Endothelial cell of umbilical vein (primary cell): ENCODE measurements at regions not wholly inside any gene's neighbourhood (a gene's known extent, or its start where the extent isn't known, plus 50 kb on each side); places are given as distances from the start of the nearest gene placed in this dataset.

Experiments
- BruUV-seq: library from RNA; stranded (reverse); fragments of 400-500 nt; replicated peaks from 2 replicates; lab custom pipeline; 2021; lab: Mats Ljungman, UMichigan
- CTCF ChIA-PET: fragments of 300-600, 350-600 bp; sonication (Branson Sonifier 250); formaldehyde crosslinking; loops from one replicate; lab custom pipeline; 2021; ENCODE audit warnings: antibody characterized with exemption, inconsistent platforms; lab: Charles Lee
- POLR2A ChIA-PET: fragments of 300-600, 350-600 bp; sonication (Branson Sonifier 250); formaldehyde crosslinking; loops from one replicate; lab custom pipeline; 2021; ENCODE audit warnings: antibody characterized with exemption, inconsistent platforms; lab: Charles Lee
- DNase-seq: peaks from one replicate; pipeline ENCODE4 v3.0.0-alpha.2; 2011; ENCODE audit warnings: low read depth, low spot score
- FAIRE-seq: peaks from 2 replicates; lab custom pipeline; 2011; peaks lifted over from hg19 to GRCh38; lab: Jason Lieb, UNC
- H2AFZ ChIP-seq: 2 replicates; pipeline ENCODE4 v1.6.0; 2012; ENCODE audit warnings: low read depth, low read length, control low read depth, inconsistent platforms
- H3K27ac ChIP-seq: 2 replicates; pipeline ENCODE4 v1.5.1; 2011; ENCODE audit warnings: low read depth, mild to moderate bottlenecking, control low read depth, low read length, moderate library complexity; ENCODE audit not compliant: insufficient read depth
- H3K27me3 ChIP-seq, 2 experiments: 2 replicates each; pipeline versions ENCODE4 v1.6.0 to v1.6.1; 2011; ENCODE audit warnings: low read length in 2 of 2, mixed read lengths in 1 of 2; ENCODE audit not compliant: control insufficient read depth in 2 of 2, insufficient read depth in 2 of 2
- H3K36me3 ChIP-seq, 2 experiments: 2 replicates in 1 of 2; 3 replicates in 1 of 2; pipeline ENCODE4 v1.5.1; 2011; ENCODE audit warnings: low read length in 2 of 2, mild to moderate bottlenecking in 1 of 2, moderate library complexity in 1 of 2; ENCODE audit not compliant: control insufficient read depth in 2 of 2, insufficient read depth in 2 of 2; ENCODE audit errors: extremely low read depth in 1 of 2
- H3K4me1 ChIP-seq: 3 replicates; pipeline ENCODE4 v1.5.1; 2011; ENCODE audit warnings: mild to moderate bottlenecking, low read length; ENCODE audit not compliant: control insufficient read depth, insufficient read depth; ENCODE audit errors: extremely low read depth
- H3K4me2 ChIP-seq: 2 replicates; pipeline ENCODE4 v1.6.1; 2011; ENCODE audit warnings: low read length, control low read depth, mixed read lengths; ENCODE audit not compliant: insufficient read depth
- H3K4me3 ChIP-seq, 3 experiments: fragments of 200-600 bp in 1 of 3; sonication (generic), shearing (Covaris generic) in 1 of 3; replicated peaks in 1 of 3; 2 replicates each; pipeline ENCODE4 v1.5.1; 2011 to 2016; ENCODE audit warnings: control low read depth in 3 of 3, low read length in 3 of 3, mild to moderate bottlenecking in 2 of 3, inconsistent platforms in 1 of 3, low read depth in 1 of 3, moderate library complexity in 1 of 3; ENCODE audit not compliant: insufficient read depth in 1 of 3
- H3K79me2 ChIP-seq: 2 replicates; pipeline ENCODE4 v1.6.0; 2012; ENCODE audit warnings: low read length, inconsistent platforms; ENCODE audit not compliant: control insufficient read depth, insufficient read depth
- H3K9ac ChIP-seq: replicated peaks from 2 replicates; pipeline ENCODE3; 2011; ENCODE audit warnings: low read length, control low read depth; ENCODE audit not compliant: insufficient read depth; ENCODE audit errors: extremely low read depth
- H3K9me1 ChIP-seq: replicated peaks from 3 replicates; pipeline ENCODE4 v1.6.0; 2011; ENCODE audit warnings: mild to moderate bottlenecking, low read length; ENCODE audit not compliant: control insufficient read depth, insufficient read depth; ENCODE audit errors: extremely low read depth
- H3K9me3 ChIP-seq: replicated peaks from 2 replicates; pipeline ENCODE4 v1.5.1; 2012; ENCODE audit warnings: low read length, inconsistent platforms; ENCODE audit not compliant: control insufficient read depth, insufficient read depth
- H4K20me1 ChIP-seq: replicated peaks from 2 replicates; pipeline ENCODE3; 2011; ENCODE audit warnings: mild to moderate bottlenecking, low read length; ENCODE audit not compliant: control insufficient read depth, insufficient read depth; ENCODE audit errors: extremely low read depth
- CTCF ChIP-seq, 2 donors: IDR thresholded peaks; 1 replicate in 1 of 2; 2 replicates in 1 of 2; pipeline ENCODE4 v1.5.1; 2011; ENCODE audit warnings: low read length in 2 of 2, mild to moderate bottlenecking in 2 of 2, moderate library complexity in 2 of 2, control low read depth in 1 of 2, inconsistent platforms in 1 of 2, low read depth in 1 of 2; ENCODE audit not compliant: insufficient read depth in 1 of 2; ENCODE audit errors: extremely low read depth in 1 of 2
- EZH2 ChIP-seq: IDR thresholded peaks from 2 replicates; pipeline ENCODE4 v1.6.1; 2012; ENCODE audit warnings: borderline replicate concordance, low read depth, mild to moderate bottlenecking, moderate library complexity, low read length, inconsistent platforms; ENCODE audit not compliant: severe bottlenecking
- FOS ChIP-seq: IDR thresholded peaks from 2 replicates; pipeline ENCODE4 v1.6.1; 2011; ENCODE audit warnings: mild to moderate bottlenecking, low read length, moderate library complexity, borderline replicate concordance; ENCODE audit not compliant: insufficient read depth
- GATA2 ChIP-seq: IDR thresholded peaks from 2 replicates; pipeline ENCODE4 v1.7.0; 2011; ENCODE audit warnings: low read depth, mild to moderate bottlenecking, moderate library complexity, mixed read lengths, low read length; ENCODE audit not compliant: insufficient read length, insufficient read depth
- JUN ChIP-seq: IDR thresholded peaks from 2 replicates; pipeline ENCODE4 v1.6.1; 2011; ENCODE audit warnings: borderline replicate concordance, low read depth; ENCODE audit not compliant: insufficient read length, insufficient read depth
- MAX ChIP-seq: IDR thresholded peaks from 2 replicates; pipeline ENCODE4 v1.6.1; 2011; ENCODE audit not compliant: insufficient read depth, insufficient read length
- MYC ChIP-seq: IDR thresholded peaks from one replicate; pipeline ENCODE4 v1.6.1; 2011; ENCODE audit warnings: mild to moderate bottlenecking, low read depth, low read length
- POLR2A ChIP-seq: IDR thresholded peaks from 2 replicates; pipeline ENCODE4 v1.6.1; 2012; ENCODE audit warnings: low read depth, mild to moderate bottlenecking, control low read depth, low read length
- POLR2AphosphoS5 ChIP-seq: IDR thresholded peaks from 2 replicates; pipeline ENCODE4 v1.6.1; 2012; ENCODE audit warnings: low read depth, mild to moderate bottlenecking, control low read depth, low read length, moderate library complexity; ENCODE audit not compliant: insufficient read depth
- dilution Hi-C: fragments of 300-500 bp; cut with MboI; formaldehyde crosslinking; loops from one replicate; pipeline ENCODE4 v1.15.0; 2019; ENCODE audit warnings: low sequenced_read_pairs; ENCODE audit not compliant: extremely low pct_ligation_motif_present
- intact Hi-C: fragments of 100-400 bp; cut with micrococcal nuclease; formaldehyde crosslinking; loops from one replicate; pipeline ENCODE4 v1.10.0; 2022

DNA sequence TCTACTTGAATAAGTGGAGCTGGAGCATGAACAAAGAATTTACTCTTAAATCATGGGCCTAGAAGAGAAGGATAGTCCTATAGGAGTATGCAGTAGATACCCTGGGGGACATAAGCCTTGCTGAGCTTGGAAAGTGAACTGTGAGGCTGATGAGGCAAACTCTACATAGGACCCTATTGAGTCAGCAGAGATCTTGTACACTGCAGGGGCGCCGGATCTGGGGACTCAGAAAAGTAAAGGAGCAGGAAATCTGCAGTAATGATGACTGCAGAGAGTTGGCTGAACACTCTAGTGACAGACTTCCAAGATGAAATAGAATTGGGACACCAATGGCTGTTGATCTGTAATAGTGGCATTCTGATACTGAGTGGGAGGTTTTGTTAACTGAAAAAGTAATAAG is 543.7 kb downstream of the XIRP2 start:
- no peak for FAIRE-seq
- H4K20me1 ChIP-seq = no peaks in the 10 kb centered on the region

More for the DNA sequence above, 543.7 kb downstream of the XIRP2 start:
- no peak overlapping the region for H3K4me2 ChIP-seq
- intact Hi-C loops (no loop called here), dilution Hi-C loops (no loop called here)
- no peak overlapping the region for H3K9ac ChIP-seq
- no peak for TF ChIP-seq POLR2A
- no peak for TF ChIP-seq MYC
- no peak for TF ChIP-seq EZH2
- no peak for TF ChIP-seq JUN
- TF ChIP-seq MAX = no peak
- TF ChIP-seq FOS = no peak
- no peak for TF ChIP-seq POLR2AphosphoS5
- no peak for TF ChIP-seq GATA2
- no peak for TF ChIP-seq CTCF (IDR thresholded peaks at IDR 0.05; ENCODE audit: extremely low read depth in 1 of 2, insufficient read depth in 1 of 2, low read depth in 1 of 2, low read length in 2 of 2)
- H3K9me3 ChIP-seq = no peaks in the 10 kb centered on the region
- ChIA-PET POLR2A (no interaction called here), CTCF (no interaction called here)
- BruUV-seq = no TSS peak
- no peak overlapping the region for H2AFZ ChIP-seq
- H3K4me1 ChIP-seq = no peaks in the 10 kb centered on the region
- H3K27me3 ChIP-seq = no peaks in the 10 kb centered on the region
- H3K9me1 ChIP-seq = no peaks in the 10 kb centered on the region
- no peaks in the 10 kb centered on the region for H3K79me2 ChIP-seq
- no peak overlapping the region for H3K4me3 ChIP-seq
- H3K36me3 ChIP-seq = no peaks in the 10 kb centered on the region
- DNase-seq = no peak
- no peak overlapping the region for H3K27ac ChIP-seq
